ENCODE measurements at regions not wholly inside any gene's neighbourhood (a gene's known extent, or its start where the extent isn't known, plus 50 kb on each side); places are given as distances from the start of the nearest gene placed in this dataset.

DNA sequence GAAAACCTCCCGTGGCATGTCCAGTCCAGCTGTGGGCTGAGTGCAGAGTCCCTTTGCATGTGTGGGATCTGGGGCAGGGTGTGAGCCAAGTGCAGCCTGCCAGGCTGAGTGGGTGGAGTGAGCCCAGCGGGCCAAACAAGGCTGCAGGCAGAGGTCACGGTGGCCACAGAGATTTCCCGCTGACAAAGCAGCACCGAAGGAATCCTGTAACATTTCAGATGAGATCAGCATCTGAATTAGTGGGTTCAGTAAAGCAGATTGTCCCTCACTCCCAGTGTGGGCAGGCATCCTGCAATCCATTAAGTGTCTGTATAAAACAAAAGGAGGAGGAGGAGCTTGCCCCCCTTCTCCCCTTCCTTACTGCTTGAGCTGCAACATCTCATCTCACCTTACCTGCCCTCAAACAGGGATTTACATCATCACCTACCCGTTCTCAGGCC is 324.4 kb downstream of the FAT4 start:
- no peak overlapping the region for H3K4me3 ChIP-seq
- H3K27me3 ChIP-seq (replicated peaks in 1 of 2; ENCODE audit: control insufficient read depth in 2 of 2, insufficient read depth in 2 of 2, low read length in 1 of 2), result no peaks in the 10 kb centered on the region
- FAIRE-seq, result no peak
- ChIA-PET POLR2A (no interaction called here), SMC1A (ENCODE audit: uncharacterized antibody, unreplicated experiment) (no interaction called here), CTCF (no interaction called here), RAD21 (ENCODE audit: unreplicated experiment) (no interaction called here)
- H2AFZ ChIP-seq (ENCODE audit: control insufficient read depth, low read depth, low read length), result no peak overlapping the region
- no peak overlapping the region for H3K9ac ChIP-seq (ENCODE audit: control insufficient read depth, insufficient read depth, low read length)
- no peaks in the 10 kb centered on the region for H3K4me1 ChIP-seq (ENCODE audit: control insufficient read depth, insufficient read depth, low read length)
- H3K36me3 ChIP-seq (ENCODE audit: control insufficient read depth in 2 of 2, insufficient read depth in 2 of 2, low read length in 1 of 2), result no peaks in the 10 kb centered on the region
- BruUV-seq (replicated peaks), result no TSS peak
- DNase-seq (ENCODE audit: low read depth, low spot score), result no peak
- H3K4me2 ChIP-seq (ENCODE audit: control insufficient read depth, insufficient read depth), result no peak overlapping the region
- intact Hi-C loops (cut with micrococcal nuclease; ENCODE audit: unreplicated experiment) (no loop called here), in situ Hi-C loops (cut with MboI) (no loop called here)
- no peaks in the 10 kb centered on the region for H4K20me1 ChIP-seq (ENCODE audit: control insufficient read depth, insufficient read depth)
- ATAC-seq, result no peak
- H3K9me3 ChIP-seq (replicated peaks; ENCODE audit: control insufficient read depth, insufficient read depth, low read length), result no peaks in the 10 kb centered on the region
- no peak overlapping the region for H3K27ac ChIP-seq (ENCODE audit: control insufficient read depth, insufficient read depth)
- WGBS (ENCODE audit: insufficient coverage, insufficient replicate concordance, low lambda C conversion rate, missing lambda C conversion rate), result 35% methylated on average over 6 of the region's 6 CpGs
- H3K79me2 ChIP-seq (ENCODE audit: control insufficient read depth, insufficient read depth, low read length), result no peaks in the 10 kb centered on the region
- TF ChIP-seq BHLHE40 (IDR thresholded peaks at IDR 0.05; ENCODE audit: borderline replicate concordance in 1 of 2, low read depth in 2 of 2, low read length in 1 of 2), result no peak
- no peak for TF ChIP-seq ETV6 (conservative IDR thresholded peaks at IDR 0.05 in 1 of 2, IDR thresholded peaks at IDR 0.05 in 1 of 2; ENCODE audit: borderline replicate concordance in 1 of 2, low read depth in 1 of 2)
- TF ChIP-seq PBX3 (IDR thresholded peaks at IDR 0.05; ENCODE audit: insufficient replicate concordance, low read depth, low read length), result no peak
- no peak for TF ChIP-seq REST (IDR thresholded peaks at IDR 0.05; ENCODE audit: low read depth, low read length)
- TF ChIP-seq ASH2L (IDR thresholded peaks at IDR 0.05; ENCODE audit: borderline replicate concordance, low read depth), result no peak
- TF ChIP-seq DPF2 (IDR thresholded peaks at IDR 0.05), result no peak
- no peak for TF ChIP-seq HCFC1 (IDR thresholded peaks at IDR 0.05; ENCODE audit: low read length)
- no peak for TF ChIP-seq PRDM15 (CRISPR knock-in tag; IDR thresholded peaks at IDR 0.05)
- no peak for TF ChIP-seq E2F4 (IDR thresholded peaks at IDR 0.05; ENCODE audit: low read depth, low read length)
- TF ChIP-seq, protein P1, sequence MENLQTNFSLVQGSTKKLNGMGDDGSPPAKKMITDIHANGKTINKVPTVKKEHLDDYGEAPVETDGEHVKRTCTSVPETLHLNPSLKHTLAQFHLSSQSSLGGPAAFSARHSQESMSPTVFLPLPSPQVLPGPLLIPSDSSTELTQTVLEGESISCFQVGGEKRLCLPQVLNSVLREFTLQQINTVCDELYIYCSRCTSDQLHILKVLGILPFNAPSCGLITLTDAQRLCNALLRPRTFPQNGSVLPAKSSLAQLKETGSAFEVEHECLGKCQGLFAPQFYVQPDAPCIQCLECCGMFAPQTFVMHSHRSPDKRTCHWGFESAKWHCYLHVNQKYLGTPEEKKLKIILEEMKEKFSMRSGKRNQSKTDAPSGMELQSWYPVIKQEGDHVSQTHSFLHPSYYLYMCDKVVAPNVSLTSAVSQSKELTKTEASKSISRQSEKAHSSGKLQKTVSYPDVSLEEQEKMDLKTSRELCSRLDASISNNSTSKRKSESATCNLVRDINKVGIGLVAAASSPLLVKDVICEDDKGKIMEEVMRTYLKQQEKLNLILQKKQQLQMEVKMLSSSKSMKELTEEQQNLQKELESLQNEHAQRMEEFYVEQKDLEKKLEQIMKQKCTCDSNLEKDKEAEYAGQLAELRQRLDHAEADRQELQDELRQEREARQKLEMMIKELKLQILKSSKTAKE (IDR thresholded peaks at IDR 0.05; ENCODE audit: low read depth, poor library complexity, severe bottlenecking), result no peak
- TF ChIP-seq SREBF2 (IDR thresholded peaks at IDR 0.05; ENCODE audit: low read length), result no peak
- TF ChIP-seq CBX5 (IDR thresholded peaks at IDR 0.05; ENCODE audit: low read depth), result no peak
